SK-N-SH treated with all-trans-retinoic acid at 6 μM for 48 hours (cell line): ENCODE measurements at regions not wholly inside any gene's neighbourhood (a gene's known extent, or its start where the extent isn't known, plus 50 kb on each side); places are given as distances from the start of the nearest gene placed in this dataset.

ENCODE experiments used
- ATAC-seq: fragments of 200-7000 bp; cut with Tn5 transposase; 3 replicates; pipeline ENCODE4 v1.9.1; 2020; ENCODE audit warnings: mild to moderate bottlenecking, moderate library complexity
- ARNTL ChIP-seq: fragments of 450-650 bp; formaldehyde crosslinking; IDR thresholded peaks from 2 replicates; pipeline ENCODE4 v1.5.0; 2020; ENCODE audit warnings: low read depth, mild to moderate bottlenecking, moderate library complexity, borderline replicate concordance
- BACH2 ChIP-seq: fragments of 250-450 bp; sonication (Bioruptor Pico); IDR thresholded peaks from 2 replicates; pipeline ENCODE4 v1.9.0; 2021; ENCODE audit warnings: mild to moderate bottlenecking, borderline replicate concordance
- CSDC2 ChIP-seq: fragments of 250-450 bp; sonication (Bioruptor Pico); IDR thresholded peaks from 2 replicates; pipeline ENCODE4 v1.5.0; 2020; ENCODE audit warnings: mild to moderate bottlenecking, moderate library complexity
- ESRRG ChIP-seq: fragments of 250-450 bp; sonication (Bioruptor Pico); IDR thresholded peaks from 2 replicates; pipeline ENCODE4 v1.6.1; 2021; ENCODE audit warnings: mild to moderate bottlenecking
- GLIS3 ChIP-seq: fragments of 250-450 bp; sonication (Bioruptor Pico); IDR thresholded peaks from 2 replicates; pipeline ENCODE4 v1.5.0; 2020; ENCODE audit warnings: mild to moderate bottlenecking, moderate library complexity
- ISL1 ChIP-seq: fragments of 250-450 bp; sonication (Bioruptor Pico); IDR thresholded peaks from 2 replicates; pipeline ENCODE4 v2.1.2; 2022; ENCODE audit warnings: mild to moderate bottlenecking, moderate library complexity
- OSR1 ChIP-seq: fragments of 250-450 bp; sonication (Bioruptor Pico); IDR thresholded peaks from 2 replicates; pipeline ENCODE4 v1.8.0; 2022; ENCODE audit warnings: moderate library complexity, mild to moderate bottlenecking, inconsistent platforms
- PPARA ChIP-seq: fragments of 250-450 bp; sonication (Bioruptor Pico); IDR thresholded peaks from 2 replicates; pipeline ENCODE4 v1.5.0; 2020; ENCODE audit warnings: mild to moderate bottlenecking, borderline replicate concordance
- RARB ChIP-seq: fragments of 250-450 bp; sonication (Bioruptor Pico); IDR thresholded peaks from 2 replicates; pipeline ENCODE4 v1.8.0; 2021; ENCODE audit warnings: mild to moderate bottlenecking, moderate library complexity
- SNAI2 ChIP-seq: fragments of 250-450 bp; sonication (Bioruptor Pico); IDR thresholded peaks from 2 replicates; pipeline ENCODE4 v1.5.0; 2020; ENCODE audit warnings: mild to moderate bottlenecking, moderate library complexity
- TCF4 ChIP-seq: fragments of 250-450 bp; sonication (Bioruptor Pico); IDR thresholded peaks from 2 replicates; pipeline ENCODE4 v1.8.0; 2021; ENCODE audit warnings: mild to moderate bottlenecking, moderate library complexity, borderline replicate concordance
- TOX ChIP-seq: fragments of 250-450 bp; sonication (Bioruptor Pico); IDR thresholded peaks from 2 replicates; pipeline ENCODE4 v1.8.0; 2021; ENCODE audit warnings: mild to moderate bottlenecking, moderate library complexity, borderline replicate concordance
- ZC3H10 ChIP-seq: fragments of 250-450 bp; sonication (Bioruptor Pico); IDR thresholded peaks from 2 replicates; pipeline ENCODE4 v1.5.1; 2021; ENCODE audit warnings: mild to moderate bottlenecking, moderate library complexity
- ZFP3 ChIP-seq: fragments of 250-450 bp; sonication (Bioruptor Pico); IDR thresholded peaks from 2 replicates; pipeline ENCODE4 v1.5.0; 2020; ENCODE audit warnings: mild to moderate bottlenecking, moderate library complexity
- ZFP30 ChIP-seq: fragments of 450-650 bp; formaldehyde crosslinking; IDR thresholded peaks from 2 replicates; pipeline ENCODE4 v1.5.0; 2022; ENCODE audit warnings: mild to moderate bottlenecking, moderate library complexity
- ZNF565 ChIP-seq: fragments of 450-650 bp; formaldehyde crosslinking; conservative IDR thresholded peaks from 2 replicates; pipeline ENCODE4 v1.5.0; 2020; ENCODE audit warnings: low read depth, mild to moderate bottlenecking, moderate library complexity
- ZNF70 ChIP-seq: fragments of 450-650 bp; formaldehyde crosslinking; IDR thresholded peaks from 2 replicates; pipeline ENCODE4 v1.5.0; 2020; ENCODE audit warnings: mild to moderate bottlenecking, moderate library complexity
- ZNF8 ChIP-seq: fragments of 450-650 bp; formaldehyde crosslinking; IDR thresholded peaks from 2 replicates; pipeline ENCODE4 v1.5.0; 2020; ENCODE audit warnings: mild to moderate bottlenecking, moderate library complexity
- TF ChIP-seq, protein P1 (sequence below): fragments of 250-450 bp; sonication (Bioruptor Pico); IDR thresholded peaks from 2 replicates; pipeline ENCODE4 v1.8.0; 2020; ENCODE audit warnings: mild to moderate bottlenecking, moderate library complexity, borderline replicate concordance
- TF ChIP-seq, protein P2 (sequence below): fragments of 250-450 bp; sonication (Bioruptor Pico); IDR thresholded peaks from 2 replicates; pipeline ENCODE4 v1.5.1; 2021; ENCODE audit warnings: mild to moderate bottlenecking, moderate library complexity
- TF ChIP-seq, protein P3 (sequence below): fragments of 250-450 bp; sonication (Bioruptor Pico); IDR thresholded peaks from 2 replicates; pipeline ENCODE4 v1.5.1; 2020; ENCODE audit warnings: low read depth, mild to moderate bottlenecking, moderate library complexity
- TF ChIP-seq, protein P4 (sequence below): fragments of 250-450 bp; sonication (Bioruptor Pico); IDR thresholded peaks from 2 replicates; pipeline ENCODE4 v1.8.0; 2021; ENCODE audit warnings: low read depth, mild to moderate bottlenecking, moderate library complexity, borderline replicate concordance

DNA sequence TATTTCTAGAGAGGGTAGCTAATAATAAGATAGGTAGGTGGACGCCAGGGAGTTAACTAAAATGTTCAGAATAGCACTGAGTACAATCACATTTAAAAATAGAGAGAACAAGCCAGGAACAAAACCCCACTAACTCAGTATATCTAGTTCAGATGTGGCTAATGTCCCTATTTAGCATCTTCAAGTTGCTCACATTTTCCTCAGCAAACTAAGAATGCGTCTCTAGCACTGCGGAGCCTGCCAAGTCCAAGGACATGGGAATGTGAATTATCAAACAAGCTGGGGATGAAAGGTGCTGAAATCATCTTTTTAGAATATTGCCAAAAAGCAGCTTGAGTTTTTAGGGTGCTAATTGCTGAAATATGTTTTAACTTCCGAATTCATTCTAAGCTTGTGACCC, 398.5 kb upstream of the FIGN start:
- no peak for ATAC-seq
- TF ChIP-seq ZC3H10 (CRISPR knock-in tag): no peak
- TF ChIP-seq, protein P1, sequence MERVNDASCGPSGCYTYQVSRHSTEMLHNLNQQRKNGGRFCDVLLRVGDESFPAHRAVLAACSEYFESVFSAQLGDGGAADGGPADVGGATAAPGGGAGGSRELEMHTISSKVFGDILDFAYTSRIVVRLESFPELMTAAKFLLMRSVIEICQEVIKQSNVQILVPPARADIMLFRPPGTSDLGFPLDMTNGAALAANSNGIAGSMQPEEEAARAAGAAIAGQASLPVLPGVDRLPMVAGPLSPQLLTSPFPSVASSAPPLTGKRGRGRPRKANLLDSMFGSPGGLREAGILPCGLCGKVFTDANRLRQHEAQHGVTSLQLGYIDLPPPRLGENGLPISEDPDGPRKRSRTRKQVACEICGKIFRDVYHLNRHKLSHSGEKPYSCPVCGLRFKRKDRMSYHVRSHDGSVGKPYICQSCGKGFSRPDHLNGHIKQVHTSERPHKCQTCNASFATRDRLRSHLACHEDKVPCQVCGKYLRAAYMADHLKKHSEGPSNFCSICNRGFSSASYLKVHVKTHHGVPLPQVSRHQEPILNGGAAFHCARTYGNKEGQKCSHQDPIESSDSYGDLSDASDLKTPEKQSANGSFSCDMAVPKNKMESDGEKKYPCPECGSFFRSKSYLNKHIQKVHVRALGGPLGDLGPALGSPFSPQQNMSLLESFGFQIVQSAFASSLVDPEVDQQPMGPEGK (CRISPR knock-in tag): no peak
- no peak for TF ChIP-seq ZFP30 (CRISPR knock-in tag)
- no peak for TF ChIP-seq ARNTL (CRISPR knock-in tag)
- no peak for TF ChIP-seq RARB (CRISPR knock-in tag)
- no peak for TF ChIP-seq ZNF565 (CRISPR knock-in tag)
- TF ChIP-seq ZNF70: no peak
- no peak for TF ChIP-seq TOX (CRISPR knock-in tag)
- TF ChIP-seq, protein P2, sequence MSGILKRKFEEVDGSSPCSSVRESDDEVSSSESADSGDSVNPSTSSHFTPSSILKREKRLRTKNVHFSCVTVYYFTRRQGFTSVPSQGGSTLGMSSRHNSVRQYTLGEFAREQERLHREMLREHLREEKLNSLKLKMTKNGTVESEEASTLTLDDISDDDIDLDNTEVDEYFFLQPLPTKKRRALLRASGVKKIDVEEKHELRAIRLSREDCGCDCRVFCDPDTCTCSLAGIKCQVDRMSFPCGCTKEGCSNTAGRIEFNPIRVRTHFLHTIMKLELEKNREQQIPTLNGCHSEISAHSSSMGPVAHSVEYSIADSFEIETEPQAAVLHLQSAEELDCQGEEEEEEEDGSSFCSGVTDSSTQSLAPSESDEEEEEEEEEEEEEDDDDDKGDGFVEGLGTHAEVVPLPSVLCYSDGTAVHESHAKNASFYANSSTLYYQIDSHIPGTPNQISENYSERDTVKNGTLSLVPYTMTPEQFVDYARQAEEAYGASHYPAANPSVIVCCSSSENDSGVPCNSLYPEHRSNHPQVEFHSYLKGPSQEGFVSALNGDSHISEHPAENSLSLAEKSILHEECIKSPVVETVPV (CRISPR knock-in tag): no peak
- TF ChIP-seq, protein P3, sequence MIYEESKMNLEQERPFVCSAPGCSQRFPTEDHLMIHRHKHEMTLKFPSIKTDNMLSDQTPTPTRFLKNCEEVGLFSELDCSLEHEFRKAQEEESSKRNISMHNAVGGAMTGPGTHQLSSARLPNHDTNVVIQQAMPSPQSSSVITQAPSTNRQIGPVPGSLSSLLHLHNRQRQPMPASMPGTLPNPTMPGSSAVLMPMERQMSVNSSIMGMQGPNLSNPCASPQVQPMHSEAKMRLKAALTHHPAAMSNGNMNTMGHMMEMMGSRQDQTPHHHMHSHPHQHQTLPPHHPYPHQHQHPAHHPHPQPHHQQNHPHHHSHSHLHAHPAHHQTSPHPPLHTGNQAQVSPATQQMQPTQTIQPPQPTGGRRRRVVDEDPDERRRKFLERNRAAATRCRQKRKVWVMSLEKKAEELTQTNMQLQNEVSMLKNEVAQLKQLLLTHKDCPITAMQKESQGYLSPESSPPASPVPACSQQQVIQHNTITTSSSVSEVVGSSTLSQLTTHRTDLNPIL (CRISPR knock-in tag): no peak
- no peak for TF ChIP-seq ZNF8 (CRISPR knock-in tag)
- TF ChIP-seq, protein P4, sequence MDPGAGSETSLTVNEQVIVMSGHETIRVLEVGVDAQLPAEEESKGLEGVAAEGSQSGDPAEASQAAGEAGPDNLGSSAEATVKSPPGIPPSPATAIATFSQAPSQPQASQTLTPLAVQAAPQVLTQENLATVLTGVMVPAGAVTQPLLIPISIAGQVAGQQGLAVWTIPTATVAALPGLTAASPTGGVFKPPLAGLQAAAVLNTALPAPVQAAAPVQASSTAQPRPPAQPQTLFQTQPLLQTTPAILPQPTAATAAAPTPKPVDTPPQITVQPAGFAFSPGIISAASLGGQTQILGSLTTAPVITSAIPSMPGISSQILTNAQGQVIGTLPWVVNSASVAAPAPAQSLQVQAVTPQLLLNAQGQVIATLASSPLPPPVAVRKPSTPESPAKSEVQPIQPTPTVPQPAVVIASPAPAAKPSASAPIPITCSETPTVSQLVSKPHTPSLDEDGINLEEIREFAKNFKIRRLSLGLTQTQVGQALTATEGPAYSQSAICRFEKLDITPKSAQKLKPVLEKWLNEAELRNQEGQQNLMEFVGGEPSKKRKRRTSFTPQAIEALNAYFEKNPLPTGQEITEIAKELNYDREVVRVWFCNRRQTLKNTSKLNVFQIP (CRISPR knock-in tag): no peak
- TF ChIP-seq ZFP3 (CRISPR knock-in tag): no peak
- TF ChIP-seq TCF4 (CRISPR knock-in tag): no peak
- TF ChIP-seq PPARA (CRISPR knock-in tag): no peak
- TF ChIP-seq GLIS3 (CRISPR knock-in tag): no peak
- TF ChIP-seq CSDC2 (CRISPR knock-in tag): no peak

DNA sequence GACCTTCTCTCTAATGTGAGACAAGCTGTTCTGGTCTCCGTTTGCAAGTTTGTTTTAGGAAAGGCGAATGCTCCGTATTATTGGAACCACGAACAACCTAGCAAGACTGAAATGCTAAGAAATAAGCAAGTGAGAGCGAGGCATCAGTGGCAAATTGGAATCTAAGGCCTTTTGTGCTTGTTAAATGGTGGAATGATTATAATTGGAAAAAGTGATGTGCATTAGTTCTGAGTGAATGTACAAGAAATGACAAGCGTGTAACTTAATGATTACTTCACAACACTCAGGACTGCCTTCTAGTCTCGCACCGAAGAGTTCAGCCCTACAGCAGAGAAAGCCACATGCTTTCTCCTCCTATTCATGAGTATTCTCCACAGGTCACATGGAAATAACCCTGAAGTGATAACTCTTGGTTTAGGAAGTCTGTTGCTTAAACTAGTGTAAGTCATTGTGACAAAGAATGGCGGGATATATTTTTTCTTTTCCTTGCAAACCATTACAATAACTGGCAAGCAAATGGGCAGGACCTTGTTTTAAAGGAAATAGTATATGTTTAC, 392.2 kb upstream of the FIGN start:
- TF ChIP-seq ISL1: no peak
- TF ChIP-seq, protein P3 (CRISPR knock-in tag): no peak
- no peak for TF ChIP-seq ZFP3 (CRISPR knock-in tag)
- TF ChIP-seq ZNF70: no peak
- TF ChIP-seq CSDC2 (CRISPR knock-in tag): no peak
- TF ChIP-seq, protein P1 (CRISPR knock-in tag): no peak
- no peak for TF ChIP-seq GLIS3 (CRISPR knock-in tag)
- TF ChIP-seq, protein P2 (CRISPR knock-in tag): no peak
- TF ChIP-seq ARNTL (CRISPR knock-in tag): no peak
- no peak for TF ChIP-seq ZNF8 (CRISPR knock-in tag)
- TF ChIP-seq RARB (CRISPR knock-in tag): no peak
- no peak for TF ChIP-seq TCF4 (CRISPR knock-in tag)
- no peak for TF ChIP-seq ESRRG (CRISPR knock-in tag)
- no peak for TF ChIP-seq BACH2
- no peak for TF ChIP-seq PPARA (CRISPR knock-in tag)
- TF ChIP-seq SNAI2 (CRISPR knock-in tag): no peak
- TF ChIP-seq OSR1 (CRISPR knock-in tag): no peak
- TF ChIP-seq, protein P4 (CRISPR knock-in tag): no peak
- TF ChIP-seq ZC3H10 (CRISPR knock-in tag): no peak
- ATAC-seq: no peak
